Activated CD4-positive, alpha-beta T cell treated with anti-CD3 and anti-CD28 coated beads, Interleukin-10, Interleukin-2, amounts not matched to agents 100 ng/mL and 50 ng/mL, durations not matched to agents 16 hours and 8 hours (primary cell): ENCODE measurements at regions not wholly inside any gene's neighbourhood (a gene's known extent, or its start where the extent isn't known, plus 50 kb on each side); places are given as distances from the start of the nearest gene placed in this dataset.
A peak's percentile ranks its signal among the peaks of the same experiment; 100 is the strongest.

Experiments
- DNase-seq: peaks from one replicate; pipeline ENCODE4 v3.0.0-alpha.2; 2020

DNA sequence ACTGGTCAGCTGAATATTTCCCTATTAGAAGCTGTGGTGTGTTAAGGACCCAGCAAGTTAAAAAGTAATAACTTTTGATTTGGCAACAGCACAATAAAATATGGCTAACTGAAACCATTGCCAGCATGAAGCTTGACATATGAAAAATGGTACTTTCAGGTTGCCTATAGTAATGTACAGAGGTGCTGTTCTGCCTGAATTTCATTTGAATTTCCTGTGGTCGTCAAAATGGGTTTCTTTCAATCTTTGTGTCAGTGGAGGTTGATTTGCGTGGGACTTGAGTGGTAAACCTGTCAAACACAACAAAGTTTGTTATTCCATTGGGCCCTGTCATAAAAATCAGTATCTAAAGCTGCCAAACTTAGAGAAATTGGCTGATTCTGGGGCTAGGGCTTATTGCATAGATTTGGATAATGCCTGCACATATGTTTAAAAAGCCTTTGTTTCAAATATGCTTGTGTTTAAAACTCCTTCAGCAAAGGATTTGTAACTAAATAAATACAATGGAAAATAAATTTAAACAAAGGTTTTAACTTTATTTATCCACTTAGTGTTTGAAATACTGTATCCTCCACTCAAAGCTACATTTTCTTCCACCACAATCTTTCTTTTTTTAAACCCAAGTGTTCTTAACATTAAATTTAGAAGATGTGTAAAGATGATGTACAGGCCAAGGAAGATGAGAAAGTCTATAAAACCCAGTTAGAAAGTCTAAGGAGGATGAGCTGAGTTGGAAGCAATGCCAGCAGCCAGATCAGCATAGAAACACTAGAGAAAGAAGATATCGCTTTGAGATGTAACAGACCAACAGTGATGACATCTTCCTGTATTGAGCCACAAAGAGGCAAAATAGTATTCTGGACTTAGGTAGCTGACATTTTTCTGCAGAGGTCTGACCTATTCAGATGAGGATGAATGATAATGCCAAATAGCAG, 134.8 kb upstream of the GIMD1 start:
- DNase-seq, result no peak

DNA sequence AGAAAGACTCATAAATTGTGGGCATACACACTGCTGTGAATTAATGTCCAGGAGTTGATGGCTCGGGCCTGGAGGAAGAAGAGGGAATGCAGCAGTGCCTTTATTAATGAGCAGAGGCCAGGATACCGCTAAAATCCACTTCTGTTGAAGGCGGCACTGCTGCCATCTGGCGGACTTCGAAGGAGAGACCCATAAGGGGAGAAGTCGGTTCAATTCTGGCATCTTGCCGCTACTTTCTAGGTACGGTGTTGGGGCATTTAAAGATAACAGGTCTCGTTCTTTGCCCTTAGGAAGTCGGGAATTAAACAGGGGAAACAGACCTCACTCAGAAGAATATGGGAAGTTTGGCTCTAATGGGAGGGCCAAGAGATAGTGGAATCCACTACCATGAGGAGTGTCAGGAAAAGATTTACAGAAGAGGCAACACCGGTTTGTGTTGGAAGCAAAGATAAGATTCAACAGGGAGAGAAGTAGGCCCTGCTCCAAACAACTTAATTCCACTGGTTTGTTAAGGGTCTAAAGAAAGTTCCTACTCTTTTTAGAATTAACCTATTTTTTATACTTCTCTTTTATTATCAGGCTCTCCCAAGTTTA, 133.6 kb upstream of the GIMD1 start:
- DNase-seq, result peak; percentile 63

DNA sequence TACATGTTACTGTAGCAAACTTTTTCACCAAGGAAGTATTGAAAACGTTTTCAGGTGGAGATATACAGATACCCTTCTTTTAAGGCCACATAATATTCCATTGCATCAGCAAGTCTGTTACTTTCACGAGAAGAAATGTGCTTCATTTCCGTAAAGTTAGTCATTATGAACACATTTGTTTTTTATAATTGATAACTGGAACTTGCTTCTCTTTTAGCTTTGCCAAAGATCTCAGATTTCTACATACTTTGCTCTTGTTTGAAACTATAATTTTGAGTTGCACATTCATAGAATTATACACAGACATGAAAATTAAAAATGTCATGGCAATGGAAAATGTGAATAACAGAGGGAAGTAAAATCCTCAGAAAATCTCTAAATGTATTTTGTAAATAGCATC, 128.7 kb upstream of the GIMD1 start:
- DNase-seq, result no peak

DNA sequence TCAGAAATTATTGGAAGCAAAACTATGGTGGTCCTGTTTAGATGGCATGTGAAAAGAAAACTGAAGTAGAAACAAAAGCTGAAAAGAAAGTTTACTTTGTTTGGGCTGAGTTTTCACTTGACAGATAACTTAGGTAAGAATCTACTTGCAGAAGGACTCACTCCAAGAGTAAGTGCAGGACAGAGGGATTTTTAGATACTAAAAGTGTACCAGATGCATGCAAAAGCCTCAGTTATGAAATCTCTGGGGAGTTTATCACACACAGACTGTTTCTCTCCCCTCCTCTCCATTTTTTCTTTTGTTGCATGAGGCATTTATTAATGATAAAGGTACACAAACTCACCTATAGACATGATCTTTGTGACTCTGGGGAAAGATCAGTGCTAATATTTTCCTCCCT, 127.5 kb upstream of the GIMD1 start:
- DNase-seq, result no peak

DNA sequence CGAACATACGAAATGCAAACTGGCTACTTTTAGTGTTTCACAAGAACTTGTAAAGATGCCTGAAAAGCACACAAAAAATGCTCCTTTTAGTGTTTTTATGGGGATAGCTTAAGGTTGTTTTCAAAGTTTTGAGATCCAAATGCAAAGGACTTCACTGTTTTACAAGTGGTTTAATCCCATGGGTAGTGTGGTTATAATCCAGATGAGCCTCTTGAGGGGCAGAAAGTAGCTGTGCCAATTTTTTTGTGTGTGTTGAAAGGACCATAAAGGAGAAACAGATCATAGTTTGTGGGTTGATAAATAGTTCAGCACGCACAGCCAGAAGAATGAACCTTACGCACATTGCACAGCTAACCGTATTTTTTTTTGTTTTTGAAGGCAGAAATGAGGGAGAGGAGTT, 126.9 kb upstream of the GIMD1 start:
- DNase-seq, result no peak

DNA sequence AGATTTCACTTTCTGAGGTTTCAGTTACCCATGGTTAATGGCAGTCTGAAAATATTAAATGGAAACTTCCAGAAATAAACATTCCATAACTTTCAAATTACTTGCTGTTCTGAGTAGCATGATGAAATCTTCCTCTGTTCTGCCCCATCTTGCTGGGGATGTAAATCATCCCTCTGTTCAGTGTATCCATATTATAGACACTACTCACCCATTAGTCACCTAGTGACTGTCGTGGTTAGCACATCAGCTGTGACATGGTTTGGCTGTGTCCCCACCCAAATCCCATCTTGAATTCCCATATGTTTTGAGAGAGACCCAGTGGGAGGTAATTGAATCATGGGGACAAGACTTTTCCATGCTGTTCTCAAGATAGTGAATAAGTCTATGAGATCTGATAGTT, 125.5 kb upstream of the GIMD1 start:
- DNase-seq, result no peak

DNA sequence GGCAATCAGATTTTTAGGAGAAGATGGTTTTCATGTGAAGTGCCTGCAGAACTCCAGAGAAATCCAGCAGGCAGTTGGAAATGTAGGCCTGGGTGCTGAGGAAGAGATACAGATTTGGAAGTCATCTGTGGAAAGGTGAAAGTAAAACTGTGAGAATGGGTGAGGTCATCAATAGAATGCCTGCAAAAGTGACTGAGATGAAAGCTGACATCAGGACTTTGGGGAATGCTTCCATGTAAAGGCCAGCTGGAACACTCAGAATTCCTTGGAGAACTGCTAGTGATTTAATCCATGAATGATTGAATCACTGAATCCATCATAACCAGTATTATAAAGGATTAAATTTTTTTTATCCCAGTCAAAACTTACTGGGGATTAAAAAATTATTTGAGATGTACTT, 124.5 kb upstream of the GIMD1 start:
- no peak for DNase-seq

DNA sequence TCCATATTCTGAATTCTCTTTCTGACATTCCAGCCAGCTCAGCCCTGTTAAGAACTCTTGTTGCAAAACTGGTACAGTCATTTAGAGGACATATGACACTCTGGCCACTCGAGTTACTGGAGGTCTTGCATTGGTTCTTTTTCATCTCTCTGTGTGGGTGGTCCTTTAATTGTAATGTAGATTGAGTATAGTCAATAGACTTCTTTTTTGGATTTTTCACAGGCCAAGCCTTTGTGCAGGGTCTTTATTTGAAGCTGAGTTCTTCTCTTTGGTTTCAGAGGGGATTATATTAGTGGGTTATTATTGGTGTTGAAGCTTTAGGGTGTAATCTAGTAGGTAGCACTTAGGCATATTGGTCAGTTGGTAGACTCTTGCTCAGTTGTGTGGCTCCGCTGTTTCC, 118.0 kb upstream of the GIMD1 start:
- DNase-seq, result no peak

DNA sequence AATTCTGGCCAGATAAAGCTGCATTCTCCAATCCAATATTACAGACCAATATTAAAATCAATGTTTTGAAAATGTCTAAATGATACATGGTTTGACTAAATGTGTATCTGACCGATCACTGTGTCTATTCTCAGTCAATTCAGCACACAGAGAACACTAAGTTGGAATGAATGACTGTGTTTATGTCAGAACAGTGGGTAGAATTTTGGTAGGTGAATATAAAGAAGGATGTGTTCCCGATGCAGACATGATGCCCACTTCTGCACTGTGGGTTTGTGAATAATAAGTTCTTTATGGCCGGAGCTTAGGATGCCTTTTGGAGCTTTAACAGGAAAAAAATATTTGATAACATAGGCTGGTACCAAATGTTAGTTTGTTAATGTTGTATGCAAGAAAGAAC, 113.2 kb upstream of the GIMD1 start:
- no peak for DNase-seq

DNA sequence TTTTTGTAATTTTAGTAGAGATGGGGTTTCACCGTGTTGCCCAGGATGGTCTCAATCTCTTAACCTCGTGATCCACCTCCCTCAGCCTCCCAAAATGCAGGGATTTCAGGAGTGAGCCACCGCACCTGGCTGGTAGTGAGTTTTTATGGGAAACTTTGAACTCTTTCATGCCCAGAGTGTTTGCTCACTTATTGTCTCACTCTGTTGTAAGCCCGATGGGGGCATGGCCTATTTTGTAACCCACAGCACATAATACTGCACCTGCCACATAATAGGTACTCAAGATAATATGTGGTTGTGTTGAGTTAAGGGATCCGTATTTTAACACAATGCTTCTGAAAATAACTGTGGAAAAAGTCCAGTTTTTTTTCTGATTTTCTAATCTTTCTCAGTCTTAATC, 109.6 kb upstream of the GIMD1 start:
- no peak for DNase-seq

DNA sequence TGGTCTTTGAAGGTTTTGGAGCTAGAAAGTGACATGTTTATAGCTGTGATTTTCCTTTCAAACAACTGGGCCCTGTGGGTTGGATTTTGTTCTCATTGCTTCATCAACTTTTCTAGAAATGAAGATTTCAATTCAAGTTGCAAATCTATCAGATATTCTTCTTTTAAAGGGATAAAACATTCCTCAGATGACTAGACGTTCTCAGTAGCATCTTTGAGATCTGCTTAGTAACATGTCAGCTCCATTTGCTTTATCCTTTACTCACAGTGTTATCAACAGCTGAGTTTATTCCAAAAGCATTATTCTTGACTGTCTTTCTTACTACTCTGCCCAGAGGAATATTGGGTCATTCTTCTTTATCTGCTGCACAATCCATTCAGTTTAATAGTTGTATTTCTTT, 108.2 kb upstream of the GIMD1 start:
- no peak for DNase-seq

DNA sequence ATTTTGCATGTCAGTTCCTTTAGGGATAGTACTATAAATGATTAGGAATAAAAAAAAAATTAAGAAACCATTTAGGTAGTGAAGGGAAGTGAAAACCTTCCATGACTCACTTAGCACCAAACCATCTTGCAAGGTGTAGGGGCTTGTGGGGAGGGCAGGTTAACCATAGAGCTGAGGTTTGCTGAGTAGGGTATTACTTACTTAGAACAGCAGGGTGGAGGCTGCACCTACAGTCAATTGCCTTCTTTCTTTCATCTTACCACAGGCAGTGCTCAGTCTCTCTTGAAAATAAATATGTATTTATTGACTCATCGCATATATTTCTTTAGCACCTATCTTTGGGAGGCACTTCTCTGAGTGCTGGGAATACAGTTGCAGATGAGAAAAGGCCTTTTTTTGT, 104.9 kb upstream of the GIMD1 start:
- no peak for DNase-seq

DNA sequence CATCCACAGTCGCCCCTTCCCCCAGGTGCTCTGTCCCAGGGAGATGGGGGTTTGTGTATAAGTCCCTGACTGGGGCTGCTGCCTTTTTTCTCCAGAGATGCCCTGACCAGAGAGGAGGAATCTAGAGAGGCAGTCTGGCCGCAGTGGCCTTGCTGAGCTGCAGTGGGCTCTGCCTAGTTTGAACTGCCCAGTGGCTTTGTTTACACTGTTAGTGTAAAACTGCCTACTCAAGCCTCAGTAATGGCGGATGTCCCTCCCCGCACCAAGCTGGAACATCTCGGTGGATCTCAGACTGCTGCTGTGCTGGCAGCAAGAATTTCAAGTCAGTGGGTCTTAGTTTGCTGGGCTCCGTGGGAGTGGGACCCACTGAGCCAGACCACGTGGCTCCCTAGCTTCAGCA, 102.6 kb upstream of the GIMD1 start:
- DNase-seq, result no peak

DNA sequence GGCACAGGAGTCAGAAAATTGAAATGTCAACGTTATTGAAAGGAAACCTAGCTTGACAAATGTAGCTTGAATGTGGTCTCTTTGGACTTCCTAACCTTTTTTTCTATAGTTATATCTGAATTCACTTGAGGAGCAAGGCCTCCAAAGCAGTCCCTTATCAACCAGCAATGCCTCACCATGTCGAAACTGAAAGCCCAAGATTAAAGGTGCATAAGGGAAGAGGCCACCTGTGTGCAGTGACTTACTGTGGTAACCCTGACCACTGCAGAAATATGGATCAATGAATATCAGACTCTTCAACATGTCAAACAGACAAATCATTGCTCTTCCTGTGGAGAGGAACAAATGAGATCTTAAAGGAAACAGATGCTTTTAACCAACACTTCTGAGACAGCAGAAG, 95.0 kb upstream of the GIMD1 start:
- no peak for DNase-seq

DNA sequence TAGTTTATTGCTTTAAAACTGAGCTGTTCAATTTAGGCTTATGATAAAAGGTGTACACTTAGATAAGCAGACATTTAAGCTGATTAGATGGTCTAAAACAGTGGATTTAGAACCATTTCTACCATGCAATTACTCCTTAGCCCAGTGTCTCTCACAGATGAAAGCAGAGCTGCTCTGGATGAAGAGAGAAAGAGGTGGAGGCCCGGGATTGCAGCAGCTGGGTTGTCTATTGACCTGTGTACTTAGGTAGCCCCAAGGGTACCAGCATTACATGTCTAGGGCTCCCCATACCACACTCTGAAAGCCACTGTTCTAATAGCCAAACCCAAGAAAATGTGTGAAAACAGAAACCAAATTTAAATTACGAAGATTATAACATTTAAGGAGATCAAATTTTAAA, 86.0 kb upstream of the GIMD1 start:
- no peak for DNase-seq

DNA sequence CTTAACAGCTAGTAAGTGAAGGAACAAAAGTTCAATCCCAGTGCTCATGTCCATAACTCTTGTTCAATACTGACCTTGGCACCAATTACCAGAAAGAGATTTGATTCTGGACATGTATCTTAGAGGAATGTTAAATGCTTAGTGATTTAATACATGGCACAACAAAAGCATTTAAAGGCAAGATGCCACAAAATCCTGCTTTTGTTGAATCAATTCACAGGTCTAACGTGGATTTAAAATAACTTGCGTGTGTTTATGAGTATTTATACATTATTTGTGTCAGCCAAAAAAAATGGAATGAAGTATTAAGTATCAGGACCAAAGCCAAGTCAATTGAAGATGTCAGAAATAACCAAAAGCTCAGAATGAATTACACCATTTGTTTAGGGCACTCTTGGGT, 85.4 kb upstream of the GIMD1 start:
- no peak for DNase-seq

DNA sequence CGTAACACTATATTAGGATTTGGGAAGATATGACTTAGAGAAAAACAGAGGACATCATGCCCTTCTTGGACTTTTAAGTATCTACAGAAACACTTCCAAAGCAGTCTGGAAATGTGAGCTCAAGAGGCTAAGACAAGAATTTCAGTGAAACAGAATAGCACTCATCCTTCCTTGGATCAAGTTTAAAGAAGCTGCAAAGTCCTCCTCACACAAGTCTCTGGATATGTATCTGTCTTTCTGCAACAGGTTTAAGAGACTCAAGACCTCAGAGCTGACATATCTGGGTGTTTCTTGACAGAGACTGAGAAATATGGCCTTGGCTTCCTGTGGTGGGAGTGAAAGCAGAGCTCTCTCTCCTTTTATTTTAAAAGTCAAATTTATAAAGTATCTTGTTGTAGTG, 82.5 kb upstream of the GIMD1 start:
- no peak for DNase-seq

DNA sequence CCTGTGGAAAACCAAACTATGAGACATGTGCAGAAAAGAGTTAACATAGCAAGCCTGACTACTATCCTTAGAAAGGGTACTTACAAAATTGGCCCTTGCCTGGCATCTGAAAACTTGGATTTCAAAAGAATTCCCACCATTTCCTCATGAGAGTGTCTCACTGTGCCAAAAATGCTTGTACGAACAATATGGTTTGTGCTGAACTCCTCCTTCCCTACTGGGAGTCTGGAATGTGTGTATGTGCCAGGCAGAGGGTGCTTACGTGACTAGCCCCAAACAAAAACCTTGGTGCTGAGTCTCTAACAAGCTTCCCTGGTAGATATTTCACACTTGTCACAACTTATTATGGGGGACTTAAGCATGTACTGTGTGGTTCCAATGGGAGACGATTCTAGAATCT, 81.7 kb upstream of the GIMD1 start:
- DNase-seq, result no peak

DNA sequence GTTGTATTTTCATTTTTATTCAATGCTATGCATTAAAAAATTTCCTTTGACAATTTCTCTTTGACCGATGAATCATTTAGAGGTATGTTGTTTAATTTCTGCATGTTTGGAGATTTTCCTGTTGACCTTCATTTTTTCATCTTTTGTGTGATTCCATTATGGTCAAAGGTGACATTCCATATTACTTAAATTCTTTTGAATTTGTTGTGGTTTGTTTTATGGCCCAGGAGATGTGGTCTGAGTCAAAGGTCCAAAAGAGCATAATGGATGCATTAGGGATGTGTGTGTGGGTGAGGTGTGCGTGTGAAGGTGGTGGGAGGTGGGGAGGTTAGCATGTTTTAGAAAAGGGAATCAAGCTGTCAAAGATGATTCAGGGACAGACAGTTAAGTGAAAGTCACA, 76.0 kb upstream of the GIMD1 start:
- no peak for DNase-seq

DNA sequence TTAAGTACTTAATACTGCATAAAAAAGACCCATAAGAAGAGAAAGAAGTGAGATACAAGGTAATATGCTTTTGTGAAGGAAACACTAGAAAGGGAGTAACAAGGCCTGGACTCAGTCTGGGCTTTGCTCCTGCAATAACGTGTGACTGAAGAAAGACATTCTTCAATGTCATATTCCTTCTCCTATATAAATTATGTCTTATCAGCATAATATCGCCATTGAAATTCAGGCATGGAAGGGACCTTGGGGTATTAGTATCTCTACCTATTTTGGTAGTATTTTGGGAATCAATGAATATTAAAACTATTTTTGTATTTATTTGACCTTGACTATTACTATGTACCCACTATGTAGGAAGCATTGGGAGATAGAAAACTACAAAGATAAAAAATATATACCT, 62.2 kb upstream of the GIMD1 start:
- DNase-seq, result no peak

DNA sequence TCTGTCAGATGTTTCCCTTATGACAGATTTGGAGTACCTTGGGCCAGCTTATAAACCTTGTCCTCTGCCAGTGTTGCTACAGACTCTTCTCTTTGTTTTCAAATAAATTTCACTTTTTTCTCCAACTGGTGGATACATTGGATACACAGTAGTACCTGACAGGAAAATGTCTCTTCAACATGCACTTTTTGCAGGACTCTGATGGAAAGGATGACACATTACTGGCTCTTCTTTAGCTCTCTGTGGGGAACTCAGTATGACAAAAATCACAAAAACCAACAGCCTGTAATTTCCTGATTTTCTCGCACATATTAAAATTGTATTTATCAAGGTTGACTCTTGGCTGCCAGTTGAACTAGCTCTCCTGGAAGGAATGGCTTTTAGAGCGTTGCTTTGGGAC, 61.3 kb upstream of the GIMD1 start:
- no peak for DNase-seq

DNA sequence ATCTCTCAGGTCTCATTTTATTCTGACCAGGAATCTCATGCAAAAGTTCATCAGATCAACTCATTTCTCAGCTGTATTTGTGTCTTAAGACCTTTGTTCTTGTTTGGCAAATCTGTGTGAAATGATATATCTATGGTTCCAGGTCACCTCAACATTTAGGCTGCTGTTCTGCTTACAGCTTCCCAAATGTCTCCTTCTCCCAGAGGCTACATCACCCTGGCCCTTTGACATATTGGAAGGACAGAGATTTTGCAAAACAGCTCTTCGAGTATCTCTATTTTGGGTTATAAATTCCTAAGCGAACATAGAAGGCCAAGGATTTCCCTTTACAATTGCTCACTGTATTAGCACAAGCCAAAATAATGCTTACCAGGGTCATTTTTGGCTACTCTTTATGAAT, 57.5 kb upstream of the GIMD1 start:
- no peak for DNase-seq

DNA sequence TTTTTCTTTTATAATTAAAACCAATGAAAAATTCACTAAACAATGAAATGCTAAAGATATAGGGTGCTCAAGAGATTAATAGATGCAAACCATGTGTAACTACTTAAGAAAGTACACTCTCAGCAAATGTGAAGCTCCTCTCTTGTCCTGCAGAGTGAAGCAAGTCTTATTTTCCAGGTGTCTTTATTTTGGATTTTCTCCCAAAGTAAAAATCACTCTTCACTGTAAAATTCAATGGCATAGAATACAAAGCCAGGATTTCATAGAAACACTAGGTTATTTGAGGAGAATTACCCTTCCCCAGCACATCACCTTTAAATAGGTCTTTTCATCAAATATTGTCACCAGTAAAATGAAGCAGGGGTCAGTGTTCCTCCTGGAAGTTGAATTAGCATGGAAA, 57.0 kb upstream of the GIMD1 start:
- no peak for DNase-seq

DNA sequence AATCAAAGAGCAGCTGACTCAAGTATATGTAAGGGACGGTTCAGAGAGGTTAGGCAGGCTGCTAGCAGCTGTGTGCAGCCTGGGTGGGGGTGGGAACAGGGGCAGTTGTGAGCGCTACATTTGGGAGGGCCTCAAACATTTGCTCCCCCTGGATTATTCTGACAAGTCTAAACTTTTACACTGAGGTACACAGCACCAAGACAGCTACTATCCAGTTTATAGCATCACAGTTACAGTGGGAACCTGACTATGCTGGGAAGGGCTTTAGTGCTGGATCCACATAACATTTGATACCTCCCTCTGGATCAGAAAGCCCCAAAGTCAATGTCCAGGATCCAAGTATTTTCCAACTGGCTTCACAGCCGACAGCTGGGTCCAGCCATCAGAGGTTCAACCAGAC, 55.8 kb upstream of the GIMD1 start:
- DNase-seq, result no peak

DNA sequence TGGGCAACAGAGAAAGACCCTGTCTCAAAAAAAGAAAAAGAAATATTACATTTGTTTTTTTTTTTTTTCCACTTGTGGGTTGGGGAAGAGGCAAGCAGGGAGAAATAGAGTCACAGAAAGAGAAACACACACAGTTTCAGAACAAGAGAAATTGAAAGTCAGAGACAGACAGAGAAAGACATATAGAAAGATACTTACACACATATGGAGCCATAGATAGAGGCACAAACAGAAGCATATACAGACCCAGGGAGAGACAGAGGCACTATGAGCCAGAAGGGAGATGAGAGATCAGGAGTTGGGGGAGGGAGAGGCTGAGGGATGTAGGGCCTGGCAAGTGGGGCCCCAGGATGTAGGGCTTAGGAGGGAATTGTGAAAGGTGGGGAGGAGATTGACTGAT, 55.2 kb upstream of the GIMD1 start:
- no peak for DNase-seq
